A549 (cell line): ENCODE measurements at regions not wholly inside any gene's neighbourhood (a gene's known extent, or its start where the extent isn't known, plus 50 kb on each side); places are given as distances from the start of the nearest gene placed in this dataset.

Experiments used
- ATAC-seq, 2 experiments: fragments of 200-7000 bp in 1 of 2; fragments of >200 bp in 1 of 2; cut with Nextera tagmentation in 1 of 2; cut with Tn5 transposase in 1 of 2; 3 replicates each; pipeline versions ENCODE4 v1.8.0 to v1.9.1; 2018 to 2020; ENCODE audit warnings: mild to moderate bottlenecking in 1 of 2, moderate library complexity in 1 of 2
- CTCF ChIA-PET: fragments of 300-600 bp; sonication (Branson Sonifier 250); formaldehyde crosslinking; extraction: SDS; loops from one replicate; lab custom pipeline; 2021; ENCODE audit warnings: antibody characterized with exemption, inconsistent platforms; lab: Yijun Ruan, JAX
- POLR2A ChIA-PET: fragments of 350-600 bp; formaldehyde crosslinking; extraction: SDS; loops from one replicate; lab custom pipeline; 2021; ENCODE audit warnings: antibody characterized with exemption, inconsistent platforms; lab: Yijun Ruan, JAX
- DNase-seq, 2 experiments: peaks; one replicate each; pipeline versions ENCODE4 v3.0.0 to v3.0.0-alpha.2; 2011 to 2016; ENCODE audit warnings: low read depth in 1 of 2, low spot score in 1 of 2
- FAIRE-seq: peaks from 2 replicates; lab custom pipeline; 2011; peaks lifted over from hg19 to GRCh38; lab: Jason Lieb, UNC
- H3K27ac ChIP-seq, 2 experiments: fragments of >200 bp; sonication (Bioruptor Twin); formaldehyde crosslinking; 3 replicates each; pipeline ENCODE4 v1.5.1; 2016 to 2017
- H3K4me1 ChIP-seq: fragments of >200 bp; sonication (Bioruptor Twin); formaldehyde crosslinking; 3 replicates; pipeline ENCODE4 v1.6.1; 2016
- H3K4me2 ChIP-seq: fragments of >200 bp; sonication (Bioruptor Twin); formaldehyde crosslinking; 3 replicates; pipeline ENCODE4 v1.6.1; 2016
- H3K4me3 ChIP-seq: fragments of >200 bp; sonication (Bioruptor Twin); formaldehyde crosslinking; 3 replicates; pipeline ENCODE4 v1.5.1; 2016
- H3K9me3 ChIP-seq: fragments of >200 bp; sonication (Bioruptor Twin); formaldehyde crosslinking; 3 replicates; pipeline ENCODE4 v1.6.1; 2016
- ATOH8 ChIP-seq: fragments of 250-450 bp; sonication (Bioruptor Pico); IDR thresholded peaks from 2 replicates; pipeline ENCODE4 v1.5.0; 2020; ENCODE audit warnings: low read depth, mild to moderate bottlenecking, moderate library complexity
- BCL3 ChIP-seq: fragments of >200 bp; sonication (Bioruptor Twin); formaldehyde crosslinking; IDR thresholded peaks from 3 replicates; pipeline ENCODE4 v1.6.1; 2016
- CBX2 ChIP-seq: fragments of 200-600 bp; sonication (generic); IDR thresholded peaks from 2 replicates; pipeline ENCODE4 v1.6.1; 2016; ENCODE audit warnings: low read depth, mild to moderate bottlenecking, borderline replicate concordance
- CBX8 ChIP-seq: fragments of 200-600 bp; sonication (generic); IDR thresholded peaks from 2 replicates; pipeline ENCODE4 v1.6.1; 2016
- CHD2 ChIP-seq: fragments of 150-350 bp; IDR thresholded peaks from 2 replicates; pipeline ENCODE4 v1.6.1; 2014; ENCODE audit warnings: low read length; ENCODE audit not compliant: partially characterized antibody
- FOSB ChIP-seq: fragments of 250-450 bp; sonication (Bioruptor Pico); IDR thresholded peaks from 2 replicates; pipeline ENCODE4 v1.5.0; 2020; ENCODE audit warnings: mild to moderate bottlenecking, moderate library complexity
- FOSL2 ChIP-seq, 2 experiments: fragments of 450-650 bp in 1 of 2; fragments of >200 bp in 1 of 2; sonication (Bioruptor Twin) in 1 of 2; formaldehyde crosslinking; IDR thresholded peaks; 2 replicates each; pipeline versions ENCODE4 v1.5.0 to v1.6.1; 2016 to 2020; ENCODE audit warnings: mild to moderate bottlenecking in 1 of 2, moderate library complexity in 1 of 2
- GATA3 ChIP-seq: IDR thresholded peaks from 2 replicates; pipeline ENCODE4 v1.6.1; 2012; ENCODE audit warnings: borderline replicate concordance
- HDAC2 ChIP-seq: fragments of 200-600 bp; sonication (generic); IDR thresholded peaks from 2 replicates; pipeline ENCODE4 v1.6.1; 2016
- HES2 ChIP-seq: fragments of >200 bp; sonication (Bioruptor Twin); formaldehyde crosslinking; IDR thresholded peaks from 2 replicates; pipeline ENCODE4 v1.6.1; 2016
- HEYL ChIP-seq: fragments of 250-450 bp; sonication (Bioruptor Pico); IDR thresholded peaks from 2 replicates; pipeline ENCODE4 v1.8.0; 2021; ENCODE audit warnings: mild to moderate bottlenecking, moderate library complexity
- JUN ChIP-seq, 2 experiments: fragments of >200 bp; sonication (Bioruptor Twin); formaldehyde crosslinking; IDR thresholded peaks; 2 replicates in 1 of 2; 3 replicates in 1 of 2; pipeline ENCODE4 v1.6.1; 2016 to 2017
- JUNB ChIP-seq: fragments of >200 bp; sonication (Bioruptor Twin); formaldehyde crosslinking; IDR thresholded peaks from 2 replicates; pipeline ENCODE4 v1.6.1; 2016
- MAFK ChIP-seq: fragments of 450-650 bp; IDR thresholded peaks from 2 replicates; pipeline ENCODE4 v1.6.1; 2014; ENCODE audit not compliant: partially characterized antibody
- MAX ChIP-seq: IDR thresholded peaks from 2 replicates; pipeline ENCODE4 v1.6.1; 2012
- NFE2L2 ChIP-seq: fragments of 150-350 bp; conservative IDR thresholded peaks from 2 replicates; pipeline ENCODE4 v1.6.1; 2014; ENCODE audit warnings: low read length
- NR3C1 ChIP-seq: fragments of >200 bp; sonication (Bioruptor Twin); formaldehyde crosslinking; IDR thresholded peaks from 3 replicates; pipeline ENCODE4 v1.6.1; 2017
- PBX3 ChIP-seq: IDR thresholded peaks from 2 replicates; pipeline ENCODE4 v1.6.1; 2012
- PHF8 ChIP-seq: fragments of 200-600 bp; sonication (generic); IDR thresholded peaks from 2 replicates; pipeline ENCODE4 v1.6.1; 2016; ENCODE audit warnings: low read depth, mild to moderate bottlenecking, antibody characterized with exemption, moderate library complexity, borderline replicate concordance
- POLR2AphosphoS2 ChIP-seq: conservative IDR thresholded peaks from 2 replicates; pipeline ENCODE4 v1.6.1; 2012; ENCODE audit warnings: low read length, improper control_type of control experiment, inconsistent platforms
- RFX5 ChIP-seq: fragments of 450-650 bp; IDR thresholded peaks from 2 replicates; pipeline ENCODE4 v1.7.1; 2014; ENCODE audit warnings: antibody characterized with exemption, mild to moderate bottlenecking, moderate library complexity
- RNF2 ChIP-seq: fragments of 200-600 bp; sonication (generic); IDR thresholded peaks from 2 replicates; pipeline ENCODE4 v1.6.1; 2016; ENCODE audit warnings: low read depth, mild to moderate bottlenecking, antibody characterized with exemption, moderate library complexity, borderline replicate concordance
- SREBF2 ChIP-seq: fragments of 450-650 bp; IDR thresholded peaks from 2 replicates; pipeline ENCODE4 v1.6.1; 2014; ENCODE audit warnings: mild to moderate bottlenecking, moderate library complexity
- USF2 ChIP-seq: fragments of 450-650 bp; IDR thresholded peaks from 2 replicates; pipeline ENCODE4 v1.6.1; 2014; ENCODE audit warnings: antibody characterized with exemption
- ZFP36 ChIP-seq: fragments of 450-650 bp; IDR thresholded peaks from 2 replicates; pipeline ENCODE4 v1.6.1; 2014; ENCODE audit warnings: borderline replicate concordance; ENCODE audit not compliant: partially characterized antibody
- ZNF302 ChIP-seq: fragments of 250-450 bp; sonication (Bioruptor Pico); IDR thresholded peaks from 2 replicates; pipeline ENCODE4 v1.9.0; 2021; ENCODE audit warnings: inconsistent platforms, mild to moderate bottlenecking, moderate library complexity
- ZSCAN20 ChIP-seq: fragments of 250-450 bp; sonication (Bioruptor Pico); IDR thresholded peaks from 2 replicates; pipeline ENCODE4 v1.8.0; 2022; ENCODE audit warnings: mild to moderate bottlenecking, moderate library complexity
- WGBS: methylation state at CpG from one replicate; pipeline ENCODE4 v1.1.6; 2017; ENCODE audit errors: missing lambda C conversion rate; 5-methylcytosine and 5-hydroxymethylcytosine counted together

- Histone ChIP-seq H3K9me3 (no peaks in the 10 kb centered on the region), H3K4me1 (no peaks in the 10 kb centered on the region), H3K27ac (no peak overlapping the region), H3K4me3 (no peak overlapping the region), H3K4me2 (no peak overlapping the region)
- POLR2A ChIA-PET, result no interaction called here
- DNase-seq, result no peak
- TF ChIP-seq MAFK (no peak), HEYL (no peak), ATOH8 (CRISPR knock-in tag) (no peak), RFX5 (no peak)
- TF ChIP-seq, all 56 proteins: peak for 0
- FAIRE-seq, result no peak
- CTCF ChIA-PET, result interaction anchor here (1.4 kb wide), 1 partner anchor 677 kb away, joined by 3 read pairs; no protein-coding TSS in a partner anchor
- WGBS, result 48% methylated on average over 2 of the region's 2 CpGs
- no peak for ATAC-seq
Measured at GRCh38 chr6:74554041-74554440, 651.8 kb downstream of the COL12A1 start.

- ChIA-PET POLR2A (no interaction called here), CTCF (no interaction called here)
- no peaks in the 10 kb centered on the region for H3K9me3 ChIP-seq
- DNase-seq, result no peak
- no peak overlapping the region for H3K27ac ChIP-seq
- no peaks in the 10 kb centered on the region for H3K4me1 ChIP-seq
- no peak for ATAC-seq
- no peak overlapping the region for H3K4me2 ChIP-seq
- no peak for FAIRE-seq
- TF ChIP-seq PHF8 (no peak), GATA3 (no peak), ZSCAN20 (CRISPR knock-in tag) (no peak), MAX (no peak), JUNB (no peak), CHD2 (no peak), RNF2 (no peak), USF2 (no peak), NR3C1 (no peak), HES2 (no peak), JUN (IDR thresholded peaks at IDR 0.05) (no peak), CBX8 (no peak)
- TF ChIP-seq, all 56 proteins: peak for 0
- no peak overlapping the region for H3K4me3 ChIP-seq
Measured at GRCh38 chr6:74551896-74552295, 654.0 kb downstream of the COL12A1 start.

GRCh38 chr6:74550821-74551220 lies 655.0 kb downstream of the COL12A1 start:
- Histone ChIP-seq H3K27ac (no peak overlapping the region), H3K4me2 (no peak overlapping the region), H3K9me3 (no peaks in the 10 kb centered on the region)
- ATAC-seq (no peak), DNase-seq (no peak), FAIRE-seq (no peak)
- POLR2A ChIA-PET, result no interaction called here
- 86% methylated on average over 6 of the region's 6 CpGs for WGBS
- no peak for TF ChIP-seq PBX3
- no peak for TF ChIP-seq HDAC2
- no peak for TF ChIP-seq CBX8
- no peak for TF ChIP-seq NFE2L2
- TF ChIP-seq GATA3, result no peak
- TF ChIP-seq ZNF302 (CRISPR knock-in tag), result no peak
- no peak for TF ChIP-seq CBX2
- no peak for TF ChIP-seq FOSB (CRISPR knock-in tag)
- TF ChIP-seq BCL3, result no peak
- TF ChIP-seq ATOH8 (CRISPR knock-in tag), result no peak
- no peak for TF ChIP-seq SREBF2
- no peak for TF ChIP-seq ZFP36
- no peak for TF ChIP-seq POLR2AphosphoS2
- no peak for TF ChIP-seq RFX5
- no peak for TF ChIP-seq FOSL2 (IDR thresholded peaks at IDR 0.05)
- TF ChIP-seq FOSL2 (CRISPR knock-in tag; IDR thresholded peaks at IDR 0.05), result no peak
- TF ChIP-seq, all 56 proteins: peak for 0
- H3K4me3 ChIP-seq, result no peak overlapping the region
- CTCF ChIA-PET, result no interaction called here
- H3K4me1 ChIP-seq, result no peaks in the 10 kb centered on the region
